GM21723 (cell line): ENCODE measurements at regions not wholly inside any gene's neighbourhood (a gene's known extent, or its start where the extent isn't known, plus 50 kb on each side); places are given as distances from the start of the nearest gene placed in this dataset.
"Not testable (repeated sequence)": the region's sequence is repeated elsewhere in the genome, so short reads cannot be mapped to it uniquely, and the experiment has no call there.

Experiments used
- ATAC-seq: cut with Tn5 transposase; IDR thresholded peaks from one replicate; pipeline ENCODE4 v1.9.1; 2021; ENCODE audit warnings: mild to moderate bottlenecking, moderate library complexity; ENCODE audit not compliant: unreplicated experiment

- no peak for ATAC-seq
Observed at GRCh38 chr15:62895139-62895866, 147.2 kb upstream of the TPM1 start.

- ATAC-seq = no peak
Observed at GRCh38 chr15:62895905-62896316, 146.6 kb upstream of the TPM1 start.

GRCh38 chr15:62896380-62896866 is 146.1 kb upstream of the TPM1 start:
- no peak for ATAC-seq

GRCh38 chr15:62896969-62897486 is 145.5 kb upstream of the TPM1 start:
- no peak for ATAC-seq

- ATAC-seq = no peak
Observed at GRCh38 chr15:62897634-62898033, 144.9 kb upstream of the TPM1 start.

GRCh38 chr15:62899090-62899493 is 143.5 kb upstream of the TPM1 start:
- ATAC-seq = no peak

GRCh38 chr15:62900071-62900802 is 142.3 kb upstream of the TPM1 start:
- ATAC-seq = no peak

GRCh38 chr15:62901087-62901486 is 141.5 kb upstream of the TPM1 start:
- no peak for ATAC-seq

- no peak for ATAC-seq
Observed at GRCh38 chr15:62901909-62902546, 140.5 kb upstream of the TPM1 start.

- ATAC-seq = no peak
Observed at GRCh38 chr15:62902821-62903220, 139.7 kb upstream of the TPM1 start.

- no peak for ATAC-seq
Observed at GRCh38 chr15:62903437-62903836, 139.1 kb upstream of the TPM1 start.

- ATAC-seq = no peak
Observed at GRCh38 chr15:62904041-62904910, 138.3 kb upstream of the TPM1 start.

- no peak for ATAC-seq
Observed at GRCh38 chr15:62906627-62907026, 135.9 kb upstream of the TPM1 start.

GRCh38 chr15:62907275-62907674 is 135.3 kb upstream of the TPM1 start:
- no peak for ATAC-seq

GRCh38 chr15:62908341-62908740 is 134.2 kb upstream of the TPM1 start:
- ATAC-seq = not testable (repeated sequence)

GRCh38 chr15:62909257-62909656 is 133.3 kb upstream of the TPM1 start:
- no peak for ATAC-seq

GRCh38 chr15:62912282-62912681 is 130.3 kb upstream of the TPM1 start:
- no peak for ATAC-seq

GRCh38 chr15:62912808-62913207 is 129.7 kb upstream of the TPM1 start:
- ATAC-seq = no peak

- no peak for ATAC-seq
Observed at GRCh38 chr15:62913246-62913645, 129.3 kb upstream of the TPM1 start.

GRCh38 chr15:62914461-62915079 is 128.0 kb upstream of the TPM1 start:
- no peak for ATAC-seq
